GM19351 (cell line): ENCODE measurements at regions not wholly inside any gene's neighbourhood (a gene's known extent, or its start where the extent isn't known, plus 50 kb on each side); places are given as distances from the start of the nearest gene placed in this dataset.

Source experiments
- ATAC-seq: cut with Tn5 transposase; IDR thresholded peaks from one replicate; pipeline ENCODE4 v1.9.1; 2021; ENCODE audit warnings: mild to moderate bottlenecking, moderate library complexity; ENCODE audit not compliant: unreplicated experiment

DNA sequence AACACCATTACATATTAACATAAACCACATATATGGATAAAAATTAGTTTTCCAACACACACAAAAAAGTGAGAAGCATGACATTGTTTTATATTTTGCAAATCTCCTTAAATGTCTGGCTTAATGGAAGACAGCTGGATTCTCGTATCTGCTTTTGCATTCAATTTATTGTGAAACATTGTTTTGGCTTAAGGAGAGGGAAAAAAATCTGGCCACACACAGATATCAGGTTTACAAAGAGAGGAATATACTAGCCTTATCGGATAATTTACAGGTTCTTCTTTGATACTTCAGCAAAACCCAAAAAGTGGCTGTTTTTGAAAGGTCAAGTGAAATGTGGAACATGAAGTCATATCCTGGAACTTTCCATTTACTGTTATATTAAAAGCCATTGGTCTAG lies 523.5 kb upstream of the ARGLU1 start:
- no peak for ATAC-seq

DNA sequence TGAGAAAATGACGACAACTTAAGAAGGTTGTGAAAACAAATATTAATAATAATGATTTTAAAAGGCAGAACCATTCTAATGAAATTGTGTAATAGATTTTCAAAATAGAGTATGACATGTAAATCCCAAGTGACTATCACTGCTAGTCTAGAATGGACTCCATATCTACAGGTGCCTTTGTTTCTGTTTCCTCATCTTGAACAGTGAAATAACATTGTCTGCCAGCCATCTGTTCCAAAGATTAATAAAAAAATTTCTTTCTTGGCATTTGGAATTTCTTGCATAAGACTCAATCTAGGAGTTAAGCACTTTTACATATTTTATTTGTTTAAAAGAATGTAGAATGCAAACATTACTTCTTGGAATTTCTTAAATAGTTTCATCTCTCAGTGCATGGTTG lies 520.1 kb upstream of the ARGLU1 start:
- ATAC-seq = no peak

DNA sequence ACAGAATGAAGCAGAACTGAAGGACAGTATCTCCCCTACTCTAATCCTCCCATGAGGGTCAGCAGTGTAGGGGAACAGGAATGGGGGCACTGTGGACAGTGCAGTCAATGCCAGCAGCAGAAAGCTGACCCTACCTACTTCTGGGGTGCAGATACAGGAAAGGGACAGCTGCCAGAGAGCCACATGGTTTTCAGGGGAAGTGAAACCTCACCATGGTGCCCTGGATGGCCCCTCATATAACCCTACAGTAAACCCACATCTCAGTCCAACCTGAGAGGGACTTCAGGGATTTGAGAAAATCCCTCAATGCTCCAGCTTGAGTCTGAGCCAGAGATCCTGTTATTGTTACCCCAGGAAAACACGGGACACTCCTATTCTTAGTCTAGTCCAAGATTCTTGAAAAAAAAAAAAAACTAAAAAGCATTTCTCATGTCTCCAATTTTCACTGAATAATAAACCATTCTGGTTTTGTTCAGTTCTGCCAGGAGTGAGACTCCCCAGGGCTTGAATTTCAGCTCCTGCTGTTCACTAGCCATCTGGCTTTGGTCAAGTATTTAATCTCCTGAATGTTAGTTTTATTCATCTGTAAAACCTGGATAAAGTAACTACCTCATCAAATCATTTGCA lies 511.6 kb upstream of the ARGLU1 start:
- ATAC-seq = no peak

DNA sequence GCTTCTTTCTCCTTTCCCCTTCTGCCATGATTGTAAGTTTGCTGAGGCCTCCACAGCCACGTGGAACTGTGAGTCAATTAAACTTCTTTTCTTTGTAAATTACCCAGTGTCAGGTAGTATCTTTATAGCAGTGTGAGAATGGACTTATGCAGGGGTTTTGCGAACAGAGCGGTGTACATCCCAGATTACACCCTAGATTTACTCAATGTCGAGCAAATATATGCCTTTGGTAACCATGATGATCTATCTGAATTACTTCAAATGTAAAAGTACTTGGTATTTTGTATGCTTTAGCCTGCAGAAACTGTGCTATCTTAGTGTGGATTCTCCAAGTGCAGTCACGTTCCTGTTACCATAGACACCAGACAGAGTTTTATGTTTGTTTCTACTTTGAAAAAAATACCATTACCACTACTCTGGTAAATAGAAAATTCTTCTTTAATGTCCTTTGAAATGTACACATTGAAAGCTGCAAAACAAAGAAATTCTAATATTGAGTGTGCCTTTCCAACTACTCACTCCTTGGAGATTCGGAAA lies 510.4 kb upstream of the ARGLU1 start:
- ATAC-seq = no peak

DNA sequence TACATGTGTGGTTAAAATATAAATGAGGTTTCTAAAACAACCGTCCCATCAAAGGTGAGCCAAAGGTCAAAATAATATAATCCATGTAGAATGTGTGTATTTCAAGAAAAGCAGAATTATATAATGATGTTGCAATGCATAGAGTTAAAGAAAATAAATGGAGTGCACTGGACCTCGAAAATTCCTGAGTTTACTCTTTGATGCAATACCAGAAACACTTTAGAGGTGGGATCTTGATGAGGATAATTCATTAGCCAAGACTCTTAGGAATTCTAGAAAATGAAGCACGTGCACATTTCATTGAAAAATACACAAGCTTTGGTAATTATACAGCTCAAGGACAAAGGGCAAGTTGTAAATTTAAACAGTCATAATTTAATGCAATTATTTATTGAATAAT lies 508.9 kb upstream of the ARGLU1 start:
- ATAC-seq = no peak

DNA sequence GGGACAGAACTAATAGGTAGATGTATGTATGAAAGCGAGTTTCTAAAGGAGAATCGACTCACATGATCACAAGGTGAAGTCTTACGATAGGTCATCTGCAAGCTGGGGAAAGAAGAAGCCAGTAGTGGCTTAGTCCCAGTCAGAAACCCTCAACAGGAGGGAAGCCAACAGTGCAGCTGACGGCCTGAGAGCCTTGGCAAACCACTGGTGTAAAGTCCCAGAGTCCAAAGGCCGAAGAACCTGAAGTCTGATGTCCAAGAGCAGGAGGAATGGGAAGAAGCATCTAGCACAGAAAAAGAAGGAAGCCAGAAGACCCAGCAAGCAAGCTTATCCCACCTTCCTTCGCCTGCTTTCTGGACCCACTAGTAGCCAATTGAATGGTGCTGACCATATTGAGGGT lies 507.6 kb upstream of the ARGLU1 start:
- no peak for ATAC-seq

DNA sequence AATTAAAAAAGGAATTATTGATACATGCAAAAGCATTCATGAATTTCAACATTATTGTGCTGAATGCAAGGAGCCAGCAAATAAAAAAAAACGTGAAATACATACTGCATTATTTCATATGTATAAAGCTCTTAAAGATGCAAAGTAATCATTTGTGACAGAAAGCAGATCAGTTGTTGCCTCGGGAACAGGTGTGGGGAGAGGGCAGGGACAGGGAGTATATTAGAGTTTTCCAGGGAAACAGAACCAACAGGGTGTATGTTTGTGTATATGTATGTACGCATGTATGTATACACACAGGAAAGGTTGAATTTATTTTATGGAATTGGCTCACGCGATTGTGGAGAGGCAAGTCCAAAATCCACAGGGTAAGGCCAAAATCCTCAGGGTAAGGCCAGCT lies 502.9 kb upstream of the ARGLU1 start:
- no peak for ATAC-seq

DNA sequence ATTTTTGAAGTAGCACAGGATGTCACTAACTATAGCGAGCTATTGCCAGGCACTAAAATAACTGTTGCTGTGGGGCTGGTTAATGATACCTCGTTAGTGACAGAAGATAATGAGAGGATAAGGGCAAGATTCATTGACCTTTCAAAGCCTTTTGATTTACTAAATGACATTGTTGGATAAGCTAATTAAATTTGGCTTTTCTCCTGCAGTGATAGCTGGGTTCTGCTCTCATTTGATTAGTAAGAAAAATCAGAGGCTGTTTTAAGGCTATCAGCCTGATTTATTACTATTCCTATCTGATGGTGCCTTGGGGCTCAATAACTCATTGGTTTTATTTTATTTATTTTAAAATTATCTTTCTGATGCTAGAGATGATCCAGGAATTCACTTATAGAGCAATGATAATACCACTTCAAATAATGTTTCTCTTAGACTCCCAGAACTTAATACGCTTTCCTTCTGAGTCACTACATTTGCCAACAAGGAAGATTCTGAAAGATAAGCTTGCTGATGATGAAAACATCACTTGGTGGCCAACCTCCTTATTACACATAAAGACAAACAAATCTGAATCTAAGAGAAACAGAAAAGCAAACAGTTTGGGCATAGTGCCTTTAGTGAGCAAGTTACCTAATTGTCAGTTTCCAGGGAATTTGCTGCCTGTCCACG lies 501.3 kb upstream of the ARGLU1 start:
- no peak for ATAC-seq

DNA sequence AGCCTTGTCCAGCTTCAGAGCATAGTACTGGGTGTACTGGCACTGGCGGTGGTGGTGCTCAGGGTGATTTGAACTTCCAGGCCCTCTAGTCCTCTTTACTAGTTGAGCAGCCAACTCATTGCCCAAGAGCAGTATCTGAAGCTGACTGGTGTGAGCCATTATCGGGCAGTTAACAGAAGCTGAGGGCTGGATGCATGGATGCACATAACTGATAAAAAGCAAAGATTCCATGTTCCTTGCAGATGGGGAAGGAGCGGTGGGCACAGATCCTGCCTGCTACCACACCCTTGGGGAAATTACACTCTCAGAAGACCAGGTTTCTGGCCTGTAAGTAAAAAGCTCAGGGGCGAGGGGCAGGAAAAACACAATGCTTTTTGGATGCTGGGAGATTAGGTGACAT lies 499.4 kb upstream of the ARGLU1 start:
- ATAC-seq = no peak

DNA sequence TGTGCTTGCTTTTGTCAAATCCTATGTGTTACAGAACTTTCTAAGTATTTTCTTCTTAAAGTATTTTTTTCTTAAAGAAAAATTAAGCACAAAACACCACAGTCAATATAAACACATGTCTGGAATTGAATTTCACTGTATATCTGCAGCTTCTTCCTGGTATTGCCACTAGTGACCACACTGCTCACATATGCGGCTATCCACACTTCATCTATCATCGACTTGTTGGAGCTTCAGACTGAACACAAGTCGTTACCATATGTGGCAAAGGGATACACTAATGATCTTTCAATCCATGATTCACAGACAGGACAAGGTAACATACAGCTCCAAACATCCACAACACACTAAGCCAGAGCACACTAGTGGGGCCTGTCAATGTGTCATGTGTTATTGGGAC lies 498.4 kb upstream of the ARGLU1 start:
- no peak for ATAC-seq

DNA sequence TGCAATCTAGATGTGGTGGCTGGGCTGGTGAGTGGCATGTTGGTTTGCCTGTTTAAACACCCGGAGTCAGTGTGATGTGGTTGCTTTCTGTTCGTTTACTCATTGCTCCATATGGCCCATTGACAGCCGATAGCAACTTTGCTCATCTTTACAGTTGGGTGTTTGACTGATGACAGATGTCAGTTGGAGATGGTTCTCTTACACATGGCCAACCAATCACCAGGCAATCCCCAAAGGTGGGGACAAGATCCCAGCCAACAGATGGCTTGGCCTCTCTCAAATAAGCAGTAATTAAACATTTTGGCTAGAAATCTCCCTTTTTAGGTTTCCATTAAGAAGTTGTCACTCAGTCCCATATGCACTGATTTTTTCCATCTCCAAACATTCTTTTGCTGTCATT lies 497.1 kb upstream of the ARGLU1 start:
- ATAC-seq = no peak

DNA sequence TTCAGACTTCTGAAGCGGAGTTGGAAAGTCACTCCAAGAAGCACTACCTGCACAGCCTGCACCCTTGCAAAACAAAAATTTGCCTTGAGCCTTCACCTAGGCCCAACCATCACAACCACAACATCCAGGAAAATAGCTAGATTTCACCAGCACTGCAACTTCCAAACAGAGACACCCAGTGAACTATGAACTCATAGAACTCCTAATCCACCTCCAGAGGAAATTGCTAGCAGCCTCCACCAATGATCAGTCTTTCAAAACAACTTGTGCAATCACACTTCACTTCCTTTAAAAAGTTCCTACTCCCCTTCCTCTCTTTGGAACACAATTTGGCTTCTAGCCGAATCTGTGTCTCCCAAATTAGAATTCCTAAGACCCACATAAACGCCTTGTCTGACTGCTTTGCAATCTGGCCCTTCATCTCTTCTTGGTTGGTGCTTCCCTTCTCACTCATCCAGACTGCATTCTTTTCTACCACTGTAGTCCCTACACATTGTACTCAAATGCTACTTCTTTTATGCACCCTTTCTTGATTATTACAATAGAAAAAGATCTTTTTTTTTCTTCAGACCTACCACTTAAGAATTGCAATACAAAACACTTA lies 489.2 kb upstream of the ARGLU1 start:
- no peak for ATAC-seq

DNA sequence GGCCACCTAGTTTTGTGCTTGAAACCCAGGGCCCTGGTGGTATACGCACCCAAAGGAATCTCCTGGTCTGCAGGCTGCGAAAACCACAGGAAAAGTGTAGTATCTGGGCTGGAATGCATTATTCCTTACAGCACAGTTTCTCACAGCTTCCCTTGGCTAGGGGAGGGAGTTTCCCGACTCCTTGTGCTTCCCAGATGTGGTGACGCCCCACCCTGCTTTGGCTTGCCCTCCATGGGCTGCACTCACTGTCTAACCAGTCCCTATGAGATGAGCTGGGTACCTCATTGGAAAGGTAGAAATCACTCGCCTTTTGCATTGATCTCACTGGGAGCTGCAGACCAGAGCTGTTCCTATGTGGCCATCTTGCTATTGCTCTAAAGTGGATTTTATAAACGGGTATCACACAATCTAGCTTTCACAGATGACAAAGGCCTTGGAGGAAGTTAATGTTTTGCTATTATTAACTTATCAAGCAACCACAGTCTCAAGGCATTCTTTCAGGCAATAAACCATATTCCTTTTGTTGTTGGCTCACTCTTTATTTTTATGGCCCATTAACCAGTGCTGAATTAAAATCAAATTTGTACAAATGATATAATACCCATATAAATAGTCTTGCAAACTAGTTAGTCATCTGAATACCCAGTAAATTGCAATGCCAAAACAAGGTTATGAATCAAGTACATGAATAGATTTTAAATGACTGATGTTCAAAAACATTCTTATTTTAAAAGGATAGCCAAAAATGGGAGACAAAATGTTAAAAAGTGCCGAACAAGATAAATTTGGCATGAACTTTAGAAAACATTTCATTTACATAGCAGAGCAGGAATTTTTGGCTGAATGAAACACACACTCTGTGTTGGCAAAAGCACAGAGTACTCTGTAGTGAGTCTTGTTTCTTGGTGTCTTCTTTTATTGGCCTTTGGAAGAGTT lies 475.4 kb upstream of the ARGLU1 start:
- ATAC-seq = no peak

DNA sequence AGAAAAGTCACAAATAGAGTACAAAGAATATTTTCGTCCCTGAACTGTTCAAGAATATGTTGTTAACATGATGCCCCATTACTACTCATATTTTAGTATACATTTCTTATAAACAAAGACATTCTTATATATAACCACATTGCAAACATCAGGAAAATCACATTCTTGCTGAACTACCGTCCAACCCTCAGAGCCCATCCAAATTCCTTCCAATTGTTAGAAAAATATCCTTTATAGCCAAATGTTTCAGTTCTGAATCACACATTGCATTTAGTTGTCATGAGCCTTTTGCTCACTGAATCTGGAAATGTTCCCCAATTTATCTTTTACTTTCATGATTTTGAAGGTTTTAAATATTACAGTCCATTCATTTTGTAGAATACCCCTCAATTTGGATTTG lies 467.8 kb upstream of the ARGLU1 start:
- ATAC-seq = no peak

DNA sequence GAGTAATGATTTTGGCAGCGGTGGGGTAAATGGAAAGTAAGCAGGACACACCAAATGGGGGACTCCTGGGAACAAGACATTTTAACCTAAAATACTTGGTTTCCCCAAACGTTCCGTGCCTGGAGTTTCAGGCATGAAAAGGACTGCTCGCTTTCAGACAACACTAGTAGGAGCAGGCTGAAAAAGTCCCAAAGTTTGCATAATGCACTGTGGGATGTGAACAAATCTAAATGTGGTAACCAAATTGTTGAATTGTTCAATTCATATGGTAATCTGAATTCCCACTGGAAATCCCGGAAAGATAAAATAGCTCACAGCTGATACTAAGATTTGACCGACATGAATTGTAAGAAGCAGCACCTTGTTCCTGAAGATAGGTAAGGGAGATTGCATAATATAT lies 467.2 kb upstream of the ARGLU1 start:
- no peak for ATAC-seq

DNA sequence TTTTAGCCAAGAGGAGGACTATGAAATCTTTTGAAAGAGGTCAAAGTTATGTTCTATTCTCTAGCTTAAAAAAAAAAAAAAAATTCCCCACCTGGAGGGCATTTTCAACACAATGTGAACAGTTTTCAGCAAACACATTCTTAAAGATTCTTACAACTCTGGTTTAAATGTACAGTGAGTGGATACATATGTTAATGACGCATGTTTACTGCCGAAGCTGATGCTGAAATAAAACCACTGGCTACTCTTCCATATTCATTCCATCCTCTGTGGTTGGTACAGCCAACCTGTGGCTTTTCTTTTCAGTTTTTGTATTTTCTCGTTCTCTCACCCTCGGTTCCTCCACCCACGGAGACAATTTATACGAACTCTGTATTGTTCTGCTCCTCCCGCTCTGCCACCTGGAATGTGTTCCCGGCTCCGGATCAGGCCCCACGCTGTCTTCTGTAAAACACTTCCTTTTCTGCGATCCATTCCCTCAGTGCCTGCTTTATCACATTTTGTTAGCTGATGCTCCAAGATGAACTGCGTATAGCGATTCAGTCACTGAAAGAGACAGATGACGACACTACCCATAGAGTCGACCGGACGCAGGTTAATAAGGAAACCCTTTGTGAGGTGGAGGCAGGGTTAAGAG lies 466.4 kb upstream of the ARGLU1 start:
- ATAC-seq = no peak

DNA sequence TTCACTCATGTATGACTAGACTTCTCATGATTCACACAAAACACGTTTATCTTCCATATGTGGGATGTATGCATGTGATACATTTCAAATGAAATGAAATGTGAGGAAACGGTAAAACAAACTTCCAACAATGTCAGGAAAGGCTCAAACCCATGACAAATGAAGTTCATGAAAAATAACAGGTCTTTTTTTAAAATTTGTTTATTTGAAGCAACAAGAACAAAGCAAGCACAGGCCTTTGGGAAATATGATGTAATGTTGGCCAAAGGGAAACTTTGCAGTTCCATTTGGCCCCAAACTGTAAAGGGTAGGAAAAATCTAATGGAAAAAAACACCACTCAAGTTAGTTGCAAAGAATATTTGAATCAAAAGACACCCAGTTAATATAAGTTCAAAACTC lies 463.8 kb upstream of the ARGLU1 start:
- no peak for ATAC-seq

DNA sequence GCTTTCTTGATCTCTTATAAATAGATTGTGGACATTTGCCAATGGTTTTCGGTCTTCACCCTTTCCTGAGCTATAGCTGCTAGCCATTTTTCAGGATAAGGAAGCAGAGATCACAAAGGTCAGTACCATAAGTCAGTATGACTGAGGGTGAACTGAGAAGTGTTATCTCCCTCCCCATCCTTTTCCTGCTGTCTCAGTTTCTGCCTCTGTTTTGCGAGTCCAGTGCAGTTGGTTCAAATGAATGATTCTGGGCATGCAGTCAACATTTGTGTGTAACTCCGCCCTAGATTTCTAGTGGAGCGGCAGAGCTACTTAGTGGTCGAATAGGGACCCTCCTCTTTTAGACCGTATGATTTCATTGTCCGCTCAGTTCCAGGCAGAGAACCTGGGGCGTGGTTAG lies 460.8 kb upstream of the ARGLU1 start:
- no peak for ATAC-seq

DNA sequence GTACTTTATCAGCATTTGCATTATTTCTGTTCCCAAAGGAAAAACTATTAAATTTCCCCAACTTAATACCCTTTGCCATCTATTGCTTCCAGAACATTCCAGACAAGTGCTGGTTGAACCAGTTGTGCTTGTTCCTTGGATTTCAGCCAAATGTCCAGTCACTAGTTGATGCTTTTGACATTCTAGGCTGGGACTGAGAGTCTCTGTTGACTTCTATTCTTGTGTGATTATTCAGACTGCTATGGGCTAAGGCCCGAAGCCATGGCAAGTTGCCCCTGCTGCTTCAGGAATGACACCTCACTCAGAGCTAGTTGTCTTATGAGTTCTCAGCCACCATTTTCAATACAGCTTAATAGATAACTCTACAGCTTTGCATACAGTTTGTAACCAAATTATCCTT lies 458.1 kb upstream of the ARGLU1 start:
- ATAC-seq = no peak

DNA sequence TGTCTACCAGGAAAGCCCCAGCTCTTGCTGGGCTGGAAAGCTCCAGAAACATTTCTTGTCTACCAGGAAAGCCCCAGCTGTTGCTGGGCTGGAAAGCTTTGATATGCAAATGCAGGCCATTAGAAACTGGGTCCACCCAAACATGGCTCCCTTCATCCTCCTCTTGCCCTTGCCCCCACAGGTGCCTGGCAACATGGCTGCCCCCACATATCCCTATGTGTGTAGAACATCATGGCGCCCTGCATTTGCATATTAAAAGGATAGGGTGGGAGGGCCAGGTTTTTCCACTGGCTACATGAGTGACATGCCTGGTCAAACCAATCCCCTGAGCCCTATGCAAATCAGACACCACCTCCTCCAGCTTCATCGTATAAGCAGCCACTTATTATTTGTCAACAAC lies 455.4 kb upstream of the ARGLU1 start:
- ATAC-seq = no peak

DNA sequence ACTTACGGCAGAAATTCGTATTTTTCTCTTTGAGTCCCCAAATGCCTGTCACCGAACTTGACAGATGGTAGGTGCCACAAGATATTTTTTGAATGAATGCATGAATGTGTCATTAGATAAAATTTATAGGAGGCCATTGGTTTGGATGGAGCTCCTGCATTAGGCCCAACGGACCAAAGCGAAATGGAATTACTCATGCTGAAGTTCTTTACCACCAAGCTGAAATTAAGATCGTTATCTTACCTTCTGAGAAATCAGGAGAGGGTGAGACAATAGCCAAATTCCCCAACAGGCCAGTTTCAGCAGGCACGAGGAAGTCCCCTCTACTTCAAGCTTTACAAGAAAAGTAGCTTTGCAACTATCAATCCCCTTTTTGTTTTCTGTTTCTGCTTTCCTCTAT lies 452.5 kb upstream of the ARGLU1 start:
- ATAC-seq = no peak
